CD4-positive, alpha-beta T cell (primary cell): ENCODE measurements at regions not wholly inside any gene's neighbourhood (a gene's known extent, or its start where the extent isn't known, plus 50 kb on each side); places are given as distances from the start of the nearest gene placed in this dataset.
"Not testable (repeated sequence)": the region's sequence is repeated elsewhere in the genome, so short reads cannot be mapped to it uniquely, and the experiment has no call there.

Experiments
- ATAC-seq: fragments of 200-7000 bp; cut with Tn5 transposase; one replicate; pipeline ENCODE4 v1.10.0; 2022; ENCODE audit warnings: mild to moderate bottlenecking; ENCODE audit not compliant: poor library complexity
- CTCF ChIA-PET: fragments of 350-600 bp; sonication (Branson Sonifier 250); formaldehyde crosslinking; loops from one replicate; lab custom pipeline; 2021; ENCODE audit warnings: antibody characterized with exemption, inconsistent platforms; lab: Charles Lee
- POLR2A ChIA-PET: fragments of 350-600 bp; sonication (Branson Sonifier 250); formaldehyde crosslinking; loops from one replicate; lab custom pipeline; 2021; ENCODE audit warnings: antibody characterized with exemption, inconsistent platforms; lab: Charles Lee
- DNase-seq, 14 experiments: peaks; one replicate each; pipeline ENCODE4 v3.0.0-alpha.2; 2013 to 2020; ENCODE audit warnings: mixed read lengths in 2 of 14
- H3K27ac ChIP-seq, 2 donors: one replicate each; pipeline versions ENCODE4 v1.5.1 to v1.7.0; 2013; ENCODE audit warnings: low read length in 2 of 2, low read depth in 1 of 2, mild to moderate bottlenecking in 1 of 2
- H3K27me3 ChIP-seq, 2 experiments: 1 replicate in 1 of 2; 2 replicates in 1 of 2; pipeline versions ENCODE4 v1.6.1 to v1.7.0; 2013; ENCODE audit warnings: low read length in 2 of 2, control low read depth in 1 of 2, mild to moderate bottlenecking in 1 of 2, moderate library complexity in 1 of 2; ENCODE audit not compliant: insufficient read depth in 2 of 2, control insufficient read depth in 1 of 2
- H3K36me3 ChIP-seq: one replicate; pipeline ENCODE4 v1.6.1; 2013; ENCODE audit warnings: low read length, control low read depth; ENCODE audit not compliant: insufficient read depth
- H3K4me1 ChIP-seq: one replicate; pipeline ENCODE4 v1.6.1; 2013; ENCODE audit warnings: low read length, control low read depth; ENCODE audit not compliant: insufficient read depth
- H3K4me3 ChIP-seq: one replicate; pipeline ENCODE4 v1.5.1; 2013; ENCODE audit warnings: mild to moderate bottlenecking, low read length, moderate library complexity
- H3K9me3 ChIP-seq, 2 experiments: 1 replicate in 1 of 2; 2 replicates in 1 of 2; pipeline versions ENCODE4 v1.6.1 to v1.7.0; 2013; ENCODE audit warnings: low read length in 2 of 2, mild to moderate bottlenecking in 2 of 2, control low read depth in 1 of 2, moderate library complexity in 1 of 2; ENCODE audit not compliant: control insufficient read depth in 1 of 2, insufficient read depth in 1 of 2
- H3K27ac Mint-ChIP-seq: one replicate; pipeline ENCODE4 v1.8.0; 2020; ENCODE audit warnings: mixed read lengths
- H3K27me3 Mint-ChIP-seq: one replicate; pipeline ENCODE4 v1.8.0; 2021; ENCODE audit warnings: mixed read lengths
- H3K36me3 Mint-ChIP-seq: one replicate; pipeline ENCODE4 v1.8.0; 2021; ENCODE audit warnings: low read depth, mixed read lengths
- H3K4me1 Mint-ChIP-seq: one replicate; pipeline ENCODE4 v1.8.0; 2021; ENCODE audit warnings: low read depth, mixed read lengths
- H3K4me3 Mint-ChIP-seq: one replicate; pipeline ENCODE4 v1.8.0; 2020; ENCODE audit warnings: mild to moderate bottlenecking, mixed read lengths
- H3K9me3 Mint-ChIP-seq: one replicate; pipeline ENCODE4 v1.8.0; 2020; ENCODE audit warnings: mixed read lengths
- CTCF ChIP-seq: fragments of 200-600 bp; IDR thresholded peaks from one replicate; pipeline ENCODE4 v1.8.0; 2022; ENCODE audit warnings: antibody characterized with exemption, mild to moderate bottlenecking
- intact Hi-C, 2 experiments: fragments of 100-400 bp; cut with DNase I in 1 of 2; cut with micrococcal nuclease in 1 of 2; formaldehyde crosslinking; loops; one replicate each; pipeline versions ENCODE4 v1.15.1 to v1.9.0; 2023 to 2025; cut with DNase I, micrococcal nuclease

- no peaks in the 10 kb centered on the region for H3K4me1 Mint-ChIP-seq
- H3K27me3 ChIP-seq = no peaks in the 10 kb centered on the region
- H3K36me3 ChIP-seq = no peaks in the 10 kb centered on the region
- no peak overlapping the region for H3K27ac Mint-ChIP-seq
- no peaks in the 10 kb centered on the region for H3K9me3 ChIP-seq
- no peak overlapping the region for H3K4me3 ChIP-seq
- H3K4me3 Mint-ChIP-seq = no peak overlapping the region
- H3K27ac ChIP-seq = no peak overlapping the region
- H3K9me3 Mint-ChIP-seq = no peaks in the 10 kb centered on the region
- no peaks in the 10 kb centered on the region for H3K36me3 Mint-ChIP-seq
- TF ChIP-seq CTCF = no peak
- ChIA-PET POLR2A (no interaction called here), CTCF (no interaction called here)
- ATAC-seq (no peak), DNase-seq (no peak)
- intact Hi-C loops = no loop called here
- H3K27me3 Mint-ChIP-seq = no peaks in the 10 kb centered on the region
- no peaks in the 10 kb centered on the region for H3K4me1 ChIP-seq
Observed at GRCh38 chr2:156779416-156780120, 343.4 kb downstream of the GPD2 start.

- H3K4me1 Mint-ChIP-seq, H3K36me3 Mint-ChIP-seq, intact Hi-C loops, H3K27ac ChIP-seq, ATAC-seq, DNase-seq, H3K4me3 ChIP-seq, H3K9me3 ChIP-seq, CTCF ChIA-PET, H3K27me3 Mint-ChIP-seq, H3K4me3 Mint-ChIP-seq, H3K27ac Mint-ChIP-seq, H3K9me3 Mint-ChIP-seq, H3K36me3 ChIP-seq, POLR2A ChIA-PET, H3K27me3 ChIP-seq, H3K4me1 ChIP-seq: not testable (repeated sequence)
Observed at GRCh38 chr2:156781677-156782076, 345.5 kb downstream of the GPD2 start.

GRCh38 chr2:156784020-156784701 is 348.0 kb downstream of the GPD2 start:
- ChIA-PET CTCF (no interaction called here), POLR2A (no interaction called here)
- Histone ChIP-seq H3K4me3 (no peak overlapping the region), H3K27ac (no peak overlapping the region), H3K27me3 (no peaks in the 10 kb centered on the region), H3K4me1 (no peaks in the 10 kb centered on the region), H3K9me3 (no peaks in the 10 kb centered on the region), H3K36me3 (no peaks in the 10 kb centered on the region)
- no peaks in the 10 kb centered on the region for H3K4me1 Mint-ChIP-seq
- H3K27me3 Mint-ChIP-seq = no peaks in the 10 kb centered on the region
- no peaks in the 10 kb centered on the region for H3K9me3 Mint-ChIP-seq
- ATAC-seq (no peak), DNase-seq (no peak)
- H3K27ac Mint-ChIP-seq = no peak overlapping the region
- H3K36me3 Mint-ChIP-seq = no peaks in the 10 kb centered on the region
- no peak for TF ChIP-seq CTCF
- intact Hi-C loops = no loop called here
- H3K4me3 Mint-ChIP-seq = no peak overlapping the region
